ENCODE measurements at regions not wholly inside any gene's neighbourhood (a gene's known extent, or its start where the extent isn't known, plus 50 kb on each side); places are given as distances from the start of the nearest gene placed in this dataset.

- DNase-seq (ENCODE audit: low spot score) (no peak), ATAC-seq (ENCODE audit: insufficient number of reproducible peaks, low FRiP score, low read depth) (no peak)
- no peak for TF ChIP-seq CTCF (IDR thresholded peaks at IDR 0.05)
- H3K27me3 ChIP-seq (replicated peaks; ENCODE audit: insufficient read depth): no peaks in the 10 kb centered on the region
- no peaks in the 10 kb centered on the region for H3K4me1 ChIP-seq (ENCODE audit: control insufficient read depth in 1 of 2, low read depth in 2 of 2)
- no peaks in the 10 kb centered on the region for H3K9me3 ChIP-seq
- no peak overlapping the region for H3K4me3 ChIP-seq
- H3K36me3 ChIP-seq: no peaks in the 10 kb centered on the region
- H3K27ac ChIP-seq: no peak overlapping the region
Observed at GRCh38 chr1:213908521-213908920, 79.3 kb upstream of the PROX1 start.

DNA sequence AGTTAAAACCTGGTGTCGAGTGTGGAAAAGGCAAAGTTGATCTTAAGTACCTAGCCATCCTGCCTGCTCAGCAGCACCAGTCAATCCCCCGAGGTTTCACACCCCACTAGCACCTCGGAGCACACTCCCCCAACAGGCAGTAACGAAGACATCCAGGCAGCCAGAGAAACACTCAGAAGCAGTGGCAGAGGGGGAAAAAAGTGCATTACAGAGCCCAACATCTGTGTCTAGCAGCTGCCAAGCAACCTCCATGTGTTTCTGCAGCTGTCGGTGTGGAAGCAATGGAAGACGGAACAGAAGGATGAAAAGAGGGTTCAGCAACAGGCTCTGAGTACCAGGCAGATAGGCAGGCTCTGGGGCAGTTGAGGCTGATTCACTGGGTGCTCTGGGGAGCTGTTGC, 73.4 kb upstream of the PROX1 start:
- Histone ChIP-seq H3K4me3 (no peak overlapping the region), H3K9me3 (no peaks in the 10 kb centered on the region), H3K4me1 (ENCODE audit: control insufficient read depth in 1 of 2, low read depth in 2 of 2) (no peaks in the 10 kb centered on the region), H3K36me3 (no peaks in the 10 kb centered on the region), H3K27ac (no peak overlapping the region), H3K27me3 (replicated peaks; ENCODE audit: insufficient read depth) (no peaks in the 10 kb centered on the region)
- no peak for TF ChIP-seq CTCF (IDR thresholded peaks at IDR 0.05)
- DNase-seq (ENCODE audit: low spot score) (no peak), ATAC-seq (ENCODE audit: insufficient number of reproducible peaks, low FRiP score, low read depth) (no peak)

GRCh38 chr1:213921311-213921710, 66.5 kb upstream of the PROX1 start:
- DNase-seq (ENCODE audit: low spot score): no peak
- no peaks in the 10 kb centered on the region for H3K36me3 ChIP-seq
- no peaks in the 10 kb centered on the region for H3K9me3 ChIP-seq

DNA sequence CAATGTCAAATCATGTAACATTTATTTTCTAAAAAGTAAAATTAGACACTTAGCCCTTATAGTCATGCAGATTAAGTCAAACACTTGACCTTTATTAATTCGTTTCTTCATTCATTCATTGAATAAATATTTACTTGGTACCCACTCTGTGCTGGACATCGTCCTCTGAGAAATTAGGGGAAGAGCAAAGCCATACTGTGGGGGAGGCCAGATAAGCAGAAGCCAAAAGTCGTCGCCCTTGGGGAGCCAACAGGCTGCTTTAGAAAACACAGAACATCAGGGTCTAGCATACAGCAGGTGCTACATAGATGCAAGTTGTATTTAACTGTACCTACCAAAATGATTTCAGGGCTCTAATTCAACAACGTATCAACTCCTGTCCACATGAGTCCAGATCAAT, 66.1 kb upstream of the PROX1 start:
- Histone ChIP-seq H3K4me3 (no peak overlapping the region), H3K27me3 (replicated peaks; ENCODE audit: insufficient read depth) (no peaks in the 10 kb centered on the region), H3K36me3 (no peaks in the 10 kb centered on the region), H3K27ac (no peak overlapping the region), H3K4me1 (ENCODE audit: control insufficient read depth in 1 of 2, low read depth in 2 of 2) (no peaks in the 10 kb centered on the region), H3K9me3 (no peaks in the 10 kb centered on the region)
- ATAC-seq (ENCODE audit: insufficient number of reproducible peaks, low FRiP score, low read depth): no peak
- DNase-seq (ENCODE audit: low spot score): no peak
- TF ChIP-seq CTCF (IDR thresholded peaks at IDR 0.05): no peak

More at GRCh38 chr1:213921311-213921710, 66.5 kb upstream of the PROX1 start:
- Histone ChIP-seq H3K4me1 (ENCODE audit: control insufficient read depth in 1 of 2, low read depth in 2 of 2) (no peaks in the 10 kb centered on the region), H3K27me3 (replicated peaks; ENCODE audit: insufficient read depth) (no peaks in the 10 kb centered on the region), H3K27ac (no peak overlapping the region), H3K4me3 (no peak overlapping the region)
- no peak for ATAC-seq (ENCODE audit: insufficient number of reproducible peaks, low FRiP score, low read depth)
- no peak for TF ChIP-seq CTCF (IDR thresholded peaks at IDR 0.05)

GRCh38 chr1:213925531-213926182, 62.1 kb upstream of the PROX1 start:
- Histone ChIP-seq H3K36me3 (no peaks in the 10 kb centered on the region), H3K4me1 (ENCODE audit: control insufficient read depth in 1 of 2, low read depth in 2 of 2) (no peaks in the 10 kb centered on the region), H3K27me3 (replicated peaks; ENCODE audit: insufficient read depth) (no peaks in the 10 kb centered on the region), H3K4me3 (no peak overlapping the region), H3K9me3 (no peaks in the 10 kb centered on the region), H3K27ac (no peak overlapping the region)
- no peak for ATAC-seq (ENCODE audit: insufficient number of reproducible peaks, low FRiP score, low read depth)
- TF ChIP-seq CTCF (IDR thresholded peaks at IDR 0.05): no peak
- DNase-seq (ENCODE audit: low spot score): no peak

Data from thoracic aorta (tissue), 2 donors.